ENCODE measurements at regions not wholly inside any gene's neighbourhood (a gene's known extent, or its start where the extent isn't known, plus 50 kb on each side); places are given as distances from the start of the nearest gene placed in this dataset.

GRCh38 chr5:67805666-67806348 is 409.7 kb upstream of the PIK3R1 start:
- Histone ChIP-seq H3K9me3 (replicated peaks; ENCODE audit: control insufficient read depth, insufficient read depth, low read length) (no peaks in the 10 kb centered on the region), H2AFZ (ENCODE audit: low read depth, low read length) (no peak overlapping the region), H3K9me1 (replicated peaks; ENCODE audit: control insufficient read depth, extremely low read depth, insufficient read depth, low read length) (no peaks in the 10 kb centered on the region), H3K4me3 (replicated peaks in 1 of 3; ENCODE audit: insufficient read depth in 1 of 3, low read depth in 1 of 3, low read length in 3 of 3) (no peak overlapping the region), H4K20me1 (replicated peaks; ENCODE audit: control insufficient read depth, extremely low read depth, insufficient read depth, low read length) (no peaks in the 10 kb centered on the region), H3K4me2 (ENCODE audit: insufficient read depth, low read length) (no peak overlapping the region), H3K27ac (ENCODE audit: insufficient read depth, low read depth, low read length) (no peak overlapping the region), H3K9ac (replicated peaks; ENCODE audit: extremely low read depth, insufficient read depth, low read length) (no peak overlapping the region), H3K4me1 (ENCODE audit: control insufficient read depth, extremely low read depth, insufficient read depth, low read length) (no peaks in the 10 kb centered on the region), H3K79me2 (ENCODE audit: control insufficient read depth, insufficient read depth, low read length) (no peaks in the 10 kb centered on the region), H3K27me3 (ENCODE audit: control insufficient read depth in 2 of 2, insufficient read depth in 2 of 2, low read length in 2 of 2) (peaks cover 0 to 2% of the 10 kb centered on the region in 2 experiments), H3K36me3 (ENCODE audit: control insufficient read depth in 2 of 2, extremely low read depth in 1 of 2, insufficient read depth in 2 of 2, low read length in 2 of 2) (no peaks in the 10 kb centered on the region)
- TF ChIP-seq MYC (IDR thresholded peaks at IDR 0.05; ENCODE audit: low read depth, low read length) (no peak), CTCF (IDR thresholded peaks at IDR 0.05; ENCODE audit: extremely low read depth in 1 of 2, insufficient read depth in 1 of 2, low read depth in 1 of 2, low read length in 2 of 2) (no peak)
- ChIA-PET POLR2A (no interaction called here), CTCF (no interaction called here)
- intact Hi-C loops (cut with micrococcal nuclease), result no loop called here
- FAIRE-seq (no peak), DNase-seq (ENCODE audit: low read depth, low spot score) (no peak)
- dilution Hi-C loops (cut with MboI; ENCODE audit: extremely low pct_ligation_motif_present, low sequenced_read_pairs), result no loop called here
- no TSS peak for BruUV-seq (replicated peaks)

DNA sequence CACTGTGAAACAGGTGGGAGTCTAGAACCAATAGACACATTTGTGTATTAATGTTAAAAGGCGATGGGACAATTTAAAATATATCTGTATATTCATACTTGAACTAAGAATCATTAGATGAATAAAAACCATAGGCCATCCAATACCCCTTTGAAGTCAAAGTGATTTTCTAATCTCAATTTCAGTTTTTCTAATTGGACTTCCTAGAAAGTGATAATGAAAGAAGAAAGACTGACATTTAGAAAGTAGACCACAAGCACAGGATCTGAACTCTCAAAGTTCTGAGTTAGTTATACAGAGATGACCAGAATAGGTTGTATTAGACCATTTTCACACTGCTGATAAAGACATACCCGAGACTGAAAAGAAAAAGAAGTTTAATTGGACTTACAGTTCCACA is 412.8 kb upstream of the PIK3R1 start:
- dilution Hi-C loops (cut with MboI; ENCODE audit: extremely low pct_ligation_motif_present, low sequenced_read_pairs), result no loop called here
- CTCF ChIA-PET, result no interaction called here
- H3K9ac ChIP-seq (replicated peaks; ENCODE audit: extremely low read depth, insufficient read depth, low read length), result no peak overlapping the region

More for the DNA sequence above, 412.8 kb upstream of the PIK3R1 start:
- intact Hi-C loops (cut with micrococcal nuclease), result no loop called here
- TF ChIP-seq POLR2AphosphoS5 (IDR thresholded peaks at IDR 0.05; ENCODE audit: insufficient read depth, low read depth, low read length) (no peak), MYC (IDR thresholded peaks at IDR 0.05; ENCODE audit: low read depth, low read length) (no peak), EZH2 (IDR thresholded peaks at IDR 0.05; ENCODE audit: borderline replicate concordance, low read depth, low read length, severe bottlenecking) (no peak), GATA2 (IDR thresholded peaks at IDR 0.05; ENCODE audit: insufficient read depth, insufficient read length, low read depth, low read length) (no peak), FOS (IDR thresholded peaks at IDR 0.05; ENCODE audit: borderline replicate concordance, insufficient read depth, low read length) (no peak)
- H2AFZ ChIP-seq (ENCODE audit: low read depth, low read length), result no peak overlapping the region
- DNase-seq (ENCODE audit: low read depth, low spot score) (no peak), FAIRE-seq (no peak)
- no peaks in the 10 kb centered on the region for H3K4me1 ChIP-seq (ENCODE audit: control insufficient read depth, extremely low read depth, insufficient read depth, low read length)
- peaks cover 0 to 4% of the 10 kb centered on the region in 2 experiments for H3K27me3 ChIP-seq (ENCODE audit: control insufficient read depth in 2 of 2, insufficient read depth in 2 of 2, low read length in 2 of 2)
- H3K4me2 ChIP-seq (ENCODE audit: insufficient read depth, low read length), result no peak overlapping the region
- H4K20me1 ChIP-seq (replicated peaks; ENCODE audit: control insufficient read depth, extremely low read depth, insufficient read depth, low read length), result no peaks in the 10 kb centered on the region
- BruUV-seq (replicated peaks), result no TSS peak
- H3K4me3 ChIP-seq (replicated peaks in 1 of 3; ENCODE audit: insufficient read depth in 1 of 3, low read depth in 1 of 3, low read length in 3 of 3), result no peak overlapping the region
- no peaks in the 10 kb centered on the region for H3K9me3 ChIP-seq (replicated peaks; ENCODE audit: control insufficient read depth, insufficient read depth, low read length)
- no peaks in the 10 kb centered on the region for H3K36me3 ChIP-seq (ENCODE audit: control insufficient read depth in 2 of 2, extremely low read depth in 1 of 2, insufficient read depth in 2 of 2, low read length in 2 of 2)
- no peaks in the 10 kb centered on the region for H3K9me1 ChIP-seq (replicated peaks; ENCODE audit: control insufficient read depth, extremely low read depth, insufficient read depth, low read length)
- H3K79me2 ChIP-seq (ENCODE audit: control insufficient read depth, insufficient read depth, low read length), result no peaks in the 10 kb centered on the region
- POLR2A ChIA-PET, result no interaction called here
- no peak overlapping the region for H3K27ac ChIP-seq (ENCODE audit: insufficient read depth, low read depth, low read length)

Measured in endothelial cell of umbilical vein (primary cell).